Stimulated activated CD4-positive, alpha-beta T cell treated with anti-CD3 and anti-CD28 coated beads, Interleukin-15, amount 100 ng/mL, for 48 hours (primary cell): ENCODE measurements at regions not wholly inside any gene's neighbourhood (a gene's known extent, or its start where the extent isn't known, plus 50 kb on each side); places are given as distances from the start of the nearest gene placed in this dataset.

Source experiments
- DNase-seq, 2 donors: peaks; one replicate each; pipeline ENCODE4 v3.0.0-alpha.2; 2020; ENCODE audit warnings: low read depth in 2 of 2

- DNase-seq: no peak
Observed at GRCh38 chr16:50996166-50996829, 154.8 kb downstream of the SALL1 start.

GRCh38 chr16:50994995-50995394 is 156.1 kb downstream of the SALL1 start:
- DNase-seq: no peak

GRCh38 chr16:50992350-50993032 is 158.6 kb downstream of the SALL1 start:
- DNase-seq: no peak

GRCh38 chr16:50991436-50991835 is 159.6 kb downstream of the SALL1 start:
- no peak for DNase-seq

GRCh38 chr16:50991006-50991405 is 160.1 kb downstream of the SALL1 start:
- DNase-seq: no peak

GRCh38 chr16:50989047-50989446 is 162.0 kb downstream of the SALL1 start:
- DNase-seq: no peak

GRCh38 chr16:50988441-50988840 is 162.6 kb downstream of the SALL1 start:
- DNase-seq: no peak

- no peak for DNase-seq
Observed at GRCh38 chr16:50986453-50986852, 164.6 kb downstream of the SALL1 start.

GRCh38 chr16:50985733-50986132 is 165.3 kb downstream of the SALL1 start:
- DNase-seq: no peak

GRCh38 chr16:50984688-50985087 is 166.4 kb downstream of the SALL1 start:
- no peak for DNase-seq

GRCh38 chr16:50982808-50983207 is 168.3 kb downstream of the SALL1 start:
- DNase-seq: no peak

GRCh38 chr16:50981951-50982350 is 169.1 kb downstream of the SALL1 start:
- DNase-seq: no peak

- no peak for DNase-seq
Observed at GRCh38 chr16:50980666-50981065, 170.4 kb downstream of the SALL1 start.

- DNase-seq: no peak
Observed at GRCh38 chr16:50979806-50980620, 171.1 kb downstream of the SALL1 start.

GRCh38 chr16:50977138-50977537 is 173.9 kb downstream of the SALL1 start:
- no peak for DNase-seq

- DNase-seq: no peak
Observed at GRCh38 chr16:50974438-50975036, 176.5 kb downstream of the SALL1 start.

GRCh38 chr16:50972876-50973275 is 178.2 kb downstream of the SALL1 start:
- no peak for DNase-seq

GRCh38 chr16:50970281-50970680 is 180.8 kb downstream of the SALL1 start:
- no peak for DNase-seq

GRCh38 chr16:50967827-50968612 is 183.1 kb downstream of the SALL1 start:
- no peak for DNase-seq

- no peak for DNase-seq
Observed at GRCh38 chr16:50964491-50964890, 186.6 kb downstream of the SALL1 start.

GRCh38 chr16:50961952-50962351 is 189.1 kb downstream of the SALL1 start:
- DNase-seq: no peak
